RWPE1 (cell line): ENCODE measurements at regions not wholly inside any gene's neighbourhood (a gene's known extent, or its start where the extent isn't known, plus 50 kb on each side); places are given as distances from the start of the nearest gene placed in this dataset.

Source experiments
- CTCF ChIA-PET: fragments of 350-600 bp; sonication (Branson Sonifier 250); formaldehyde crosslinking; extraction: SDS; loops from one replicate; lab custom pipeline; 2021; lab: Yijun Ruan, JAX
- POLR2A ChIA-PET: fragments of 400-600 bp; formaldehyde crosslinking; extraction: SDS; loops from one replicate; lab custom pipeline; 2020; ENCODE audit warnings: antibody characterized with exemption; ENCODE audit not compliant: low non-redundant PET; lab: Yijun Ruan, JAX
- DNase-seq: peaks from one replicate; pipeline ENCODE4 v3.0.0; 2012; ENCODE audit warnings: low spot score
- H3K27ac ChIP-seq: fragments of 450-650 bp; 2 replicates; pipeline ENCODE4 v1.5.1; 2017
- CTCF ChIP-seq: fragments of 450-650 bp; conservative IDR thresholded peaks from 2 replicates; pipeline ENCODE4 v1.5.1; 2017; ENCODE audit warnings: low read depth, mild to moderate bottlenecking

GRCh38 chr1:234920136-234920842 is 208.3 kb downstream of the TOMM20 start:
- no peak for DNase-seq
- CTCF ChIA-PET: interaction anchor here (0.6 kb wide), 1 partner anchor 785 kb away, joined by 3 read pairs; no protein-coding TSS in a partner anchor
- TF ChIP-seq CTCF: no peak
- no peak overlapping the region for H3K27ac ChIP-seq
- POLR2A ChIA-PET: no interaction called here

- H3K27ac ChIP-seq: no peak overlapping the region
- no peak for DNase-seq
- POLR2A ChIA-PET: interaction anchor here (0.6 kb wide), 1 partner anchor 562 kb away, joined by 3 read pairs; no protein-coding TSS in a partner anchor
Observed at GRCh38 chr1:234918961-234919761, 209.5 kb downstream of the TOMM20 start.

GRCh38 chr1:234918181-234918841 is 210.3 kb downstream of the TOMM20 start:
- ChIA-PET POLR2A (no interaction called here), CTCF (no interaction called here)
- DNase-seq: no peak
- TF ChIP-seq CTCF: no peak
- H3K27ac ChIP-seq: no peak overlapping the region

More at GRCh38 chr1:234918961-234919761, 209.5 kb downstream of the TOMM20 start:
- CTCF ChIA-PET: no interaction called here
- no peak for TF ChIP-seq CTCF

DNA sequence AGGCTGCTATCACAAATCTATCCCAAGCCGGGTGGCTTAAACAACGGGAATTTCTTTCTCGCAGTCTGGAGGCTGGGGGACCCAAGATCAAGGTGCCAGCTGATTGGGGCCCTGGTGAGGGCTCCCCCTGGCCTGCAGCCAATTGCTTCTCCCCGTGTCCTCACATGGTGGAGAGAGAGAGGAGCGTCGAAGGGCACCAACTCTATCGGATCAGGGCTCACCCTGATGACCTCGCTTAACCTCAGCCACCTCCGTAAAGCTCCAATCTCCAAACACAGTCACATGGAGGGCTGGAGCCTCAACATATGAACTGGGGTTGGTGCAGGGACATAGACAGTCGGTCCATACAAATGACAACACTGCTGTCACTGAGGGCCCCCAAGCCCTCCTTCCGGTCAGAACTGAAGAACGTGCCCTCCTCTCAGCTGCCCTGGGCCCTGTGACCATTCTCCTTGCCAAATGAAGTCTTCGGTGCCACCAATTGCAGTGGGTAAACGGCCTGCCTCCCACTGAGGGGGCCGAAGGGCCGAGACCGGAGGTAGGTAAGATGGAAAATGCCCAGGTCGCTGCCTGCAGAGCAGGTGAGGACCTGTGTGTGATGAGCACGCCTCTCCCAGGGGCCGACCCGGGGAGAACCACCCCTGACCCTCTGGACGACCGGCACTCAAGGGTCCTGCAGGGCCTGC is 211.0 kb downstream of the TOMM20 start:
- ChIA-PET POLR2A (no interaction called here), CTCF (no interaction called here)
- no peak for TF ChIP-seq CTCF
- no peak overlapping the region for H3K27ac ChIP-seq
- no peak for DNase-seq

GRCh38 chr1:234916840-234917239 is 211.8 kb downstream of the TOMM20 start:
- CTCF ChIA-PET: no interaction called here
- POLR2A ChIA-PET: no interaction called here
- H3K27ac ChIP-seq: no peak overlapping the region
- no peak for TF ChIP-seq CTCF
- DNase-seq: no peak
